ENCODE measurements at regions not wholly inside any gene's neighbourhood (a gene's known extent, or its start where the extent isn't known, plus 50 kb on each side); places are given as distances from the start of the nearest gene placed in this dataset.

- TF ChIP-seq RAD21 (conservative IDR thresholded peaks at IDR 0.05 in 1 of 2, IDR thresholded peaks at IDR 0.05 in 1 of 2), result no peak
- TF ChIP-seq, protein P1, sequence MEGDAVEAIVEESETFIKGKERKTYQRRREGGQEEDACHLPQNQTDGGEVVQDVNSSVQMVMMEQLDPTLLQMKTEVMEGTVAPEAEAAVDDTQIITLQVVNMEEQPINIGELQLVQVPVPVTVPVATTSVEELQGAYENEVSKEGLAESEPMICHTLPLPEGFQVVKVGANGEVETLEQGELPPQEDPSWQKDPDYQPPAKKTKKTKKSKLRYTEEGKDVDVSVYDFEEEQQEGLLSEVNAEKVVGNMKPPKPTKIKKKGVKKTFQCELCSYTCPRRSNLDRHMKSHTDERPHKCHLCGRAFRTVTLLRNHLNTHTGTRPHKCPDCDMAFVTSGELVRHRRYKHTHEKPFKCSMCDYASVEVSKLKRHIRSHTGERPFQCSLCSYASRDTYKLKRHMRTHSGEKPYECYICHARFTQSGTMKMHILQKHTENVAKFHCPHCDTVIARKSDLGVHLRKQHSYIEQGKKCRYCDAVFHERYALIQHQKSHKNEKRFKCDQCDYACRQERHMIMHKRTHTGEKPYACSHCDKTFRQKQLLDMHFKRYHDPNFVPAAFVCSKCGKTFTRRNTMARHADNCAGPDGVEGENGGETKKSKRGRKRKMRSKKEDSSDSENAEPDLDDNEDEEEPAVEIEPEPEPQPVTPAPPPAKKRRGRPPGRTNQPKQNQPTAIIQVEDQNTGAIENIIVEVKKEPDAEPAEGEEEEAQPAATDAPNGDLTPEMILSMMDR (IDR thresholded peaks at IDR 0.05), result no peak
- TF ChIP-seq, protein P2, sequence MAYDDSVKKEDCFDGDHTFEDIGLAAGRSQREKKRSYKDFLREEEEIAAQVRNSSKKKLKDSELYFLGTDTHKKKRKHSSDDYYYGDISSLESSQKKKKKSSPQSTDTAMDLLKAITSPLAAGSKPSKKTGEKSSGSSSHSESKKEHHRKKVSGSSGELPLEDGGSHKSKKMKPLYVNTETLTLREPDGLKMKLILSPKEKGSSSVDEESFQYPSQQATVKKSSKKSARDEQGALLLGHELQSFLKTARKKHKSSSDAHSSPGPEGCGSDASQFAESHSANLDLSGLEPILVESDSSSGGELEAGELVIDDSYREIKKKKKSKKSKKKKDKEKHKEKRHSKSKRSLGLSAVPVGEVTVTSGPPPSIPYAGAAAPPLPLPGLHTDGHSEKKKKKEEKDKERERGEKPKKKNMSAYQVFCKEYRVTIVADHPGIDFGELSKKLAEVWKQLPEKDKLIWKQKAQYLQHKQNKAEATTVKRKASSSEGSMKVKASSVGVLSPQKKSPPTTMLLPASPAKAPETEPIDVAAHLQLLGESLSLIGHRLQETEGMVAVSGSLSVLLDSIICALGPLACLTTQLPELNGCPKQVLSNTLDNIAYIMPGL (CRISPR knock-in tag; IDR thresholded peaks at IDR 0.05; ENCODE audit: borderline replicate concordance), result no peak
Measured at GRCh38 chr12:92554158-92555073, 148.4 kb upstream of the PLEKHG7 start.

All from A549 (cell line).